GM19025 (cell line): ENCODE measurements at regions not wholly inside any gene's neighbourhood (a gene's known extent, or its start where the extent isn't known, plus 50 kb on each side); places are given as distances from the start of the nearest gene placed in this dataset.

Experiments used
- ATAC-seq: cut with Tn5 transposase; IDR thresholded peaks from one replicate; pipeline ENCODE4 v1.9.1; 2021; ENCODE audit warnings: mild to moderate bottlenecking, low read depth, moderate library complexity; ENCODE audit not compliant: unreplicated experiment

GRCh38 chr6:167764713-167765479 lies 61.8 kb upstream of the AFDN start:
- no peak for ATAC-seq

GRCh38 chr6:167766986-167767714 lies 59.6 kb upstream of the AFDN start:
- ATAC-seq: no peak

- no peak for ATAC-seq
Observed at GRCh38 chr6:167767715-167768107, 59.0 kb upstream of the AFDN start.

- ATAC-seq: no peak
Observed at GRCh38 chr6:167768471-167769215, 58.1 kb upstream of the AFDN start.

GRCh38 chr6:167769408-167770190 lies 57.1 kb upstream of the AFDN start:
- no peak for ATAC-seq

- ATAC-seq: no peak
Observed at GRCh38 chr6:167770291-167770955, 56.3 kb upstream of the AFDN start.

- ATAC-seq: no peak
Observed at GRCh38 chr6:167774881-167775280, 51.8 kb upstream of the AFDN start.

- ATAC-seq: no peak
Observed at GRCh38 chr6:167776906-167777627, 49.6 kb upstream of the AFDN start.
